ENCODE measurements at regions not wholly inside any gene's neighbourhood (a gene's known extent, or its start where the extent isn't known, plus 50 kb on each side); places are given as distances from the start of the nearest gene placed in this dataset.

GRCh38 chr16:86429663-86430062 lies 80.7 kb upstream of the FOXF1 start:
- no peak for TF ChIP-seq MYC (IDR thresholded peaks at IDR 0.05; ENCODE audit: low read depth, low read length)
- TF ChIP-seq POLR2A (IDR thresholded peaks at IDR 0.05; ENCODE audit: extremely low read depth, insufficient read length), result no peak
- TF ChIP-seq, protein P1, sequence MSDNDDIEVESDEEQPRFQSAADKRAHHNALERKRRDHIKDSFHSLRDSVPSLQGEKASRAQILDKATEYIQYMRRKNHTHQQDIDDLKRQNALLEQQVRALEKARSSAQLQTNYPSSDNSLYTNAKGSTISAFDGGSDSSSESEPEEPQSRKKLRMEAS (IDR thresholded peaks at IDR 0.05; ENCODE audit: low read depth, low read length), result no peak
- TF ChIP-seq, protein P2, sequence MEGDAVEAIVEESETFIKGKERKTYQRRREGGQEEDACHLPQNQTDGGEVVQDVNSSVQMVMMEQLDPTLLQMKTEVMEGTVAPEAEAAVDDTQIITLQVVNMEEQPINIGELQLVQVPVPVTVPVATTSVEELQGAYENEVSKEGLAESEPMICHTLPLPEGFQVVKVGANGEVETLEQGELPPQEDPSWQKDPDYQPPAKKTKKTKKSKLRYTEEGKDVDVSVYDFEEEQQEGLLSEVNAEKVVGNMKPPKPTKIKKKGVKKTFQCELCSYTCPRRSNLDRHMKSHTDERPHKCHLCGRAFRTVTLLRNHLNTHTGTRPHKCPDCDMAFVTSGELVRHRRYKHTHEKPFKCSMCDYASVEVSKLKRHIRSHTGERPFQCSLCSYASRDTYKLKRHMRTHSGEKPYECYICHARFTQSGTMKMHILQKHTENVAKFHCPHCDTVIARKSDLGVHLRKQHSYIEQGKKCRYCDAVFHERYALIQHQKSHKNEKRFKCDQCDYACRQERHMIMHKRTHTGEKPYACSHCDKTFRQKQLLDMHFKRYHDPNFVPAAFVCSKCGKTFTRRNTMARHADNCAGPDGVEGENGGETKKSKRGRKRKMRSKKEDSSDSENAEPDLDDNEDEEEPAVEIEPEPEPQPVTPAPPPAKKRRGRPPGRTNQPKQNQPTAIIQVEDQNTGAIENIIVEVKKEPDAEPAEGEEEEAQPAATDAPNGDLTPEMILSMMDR (IDR thresholded peaks at IDR 0.05; ENCODE audit: low read depth, low read length), result no peak
- no peak for DNase-seq (ENCODE audit: low read depth)
- H3K4me3 ChIP-seq (ENCODE audit: low read depth, low read length), result no peak overlapping the region

DNA sequence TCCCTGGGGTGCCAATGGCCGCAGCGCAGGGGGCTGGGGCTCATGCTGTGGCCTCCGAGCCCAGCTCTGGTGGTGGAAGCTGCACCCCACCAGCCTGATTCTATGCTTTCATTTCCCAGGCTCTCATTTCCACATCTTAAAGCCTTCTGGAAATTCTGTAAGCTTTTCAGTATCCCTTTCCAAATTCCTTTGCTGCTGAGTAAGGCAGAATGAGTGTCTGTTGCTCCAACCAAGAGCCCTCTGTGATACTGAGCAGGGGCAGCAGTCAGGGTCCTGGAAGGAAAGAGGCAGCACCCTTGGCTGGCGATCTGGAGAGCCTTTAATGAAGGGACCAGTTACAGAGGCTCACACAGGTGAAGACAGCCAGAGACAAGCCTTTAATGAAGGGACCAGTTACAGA lies 79.5 kb upstream of the FOXF1 start:
- no peak for DNase-seq (ENCODE audit: low read depth)
- TF ChIP-seq MYC (IDR thresholded peaks at IDR 0.05; ENCODE audit: low read depth, low read length) (no peak), POLR2A (IDR thresholded peaks at IDR 0.05; ENCODE audit: extremely low read depth, insufficient read length) (no peak)
- TF ChIP-seq, protein P1 (IDR thresholded peaks at IDR 0.05; ENCODE audit: low read depth, low read length), result no peak
- TF ChIP-seq, protein P2 (IDR thresholded peaks at IDR 0.05; ENCODE audit: low read depth, low read length), result no peak
- no peak overlapping the region for H3K4me3 ChIP-seq (ENCODE audit: low read depth, low read length)

- no peak overlapping the region for H3K4me3 ChIP-seq (ENCODE audit: low read depth, low read length)
- TF ChIP-seq, protein P1 (IDR thresholded peaks at IDR 0.05; ENCODE audit: low read depth, low read length), result no peak
- TF ChIP-seq POLR2A (IDR thresholded peaks at IDR 0.05; ENCODE audit: extremely low read depth, insufficient read length), result no peak
- TF ChIP-seq, protein P2 (IDR thresholded peaks at IDR 0.05; ENCODE audit: low read depth, low read length), result no peak
- TF ChIP-seq MYC (IDR thresholded peaks at IDR 0.05; ENCODE audit: low read depth, low read length), result no peak
- DNase-seq (ENCODE audit: low read depth), result peak; percentile 7
Measured at GRCh38 chr16:86431540-86431939, 78.8 kb upstream of the FOXF1 start.

DNA sequence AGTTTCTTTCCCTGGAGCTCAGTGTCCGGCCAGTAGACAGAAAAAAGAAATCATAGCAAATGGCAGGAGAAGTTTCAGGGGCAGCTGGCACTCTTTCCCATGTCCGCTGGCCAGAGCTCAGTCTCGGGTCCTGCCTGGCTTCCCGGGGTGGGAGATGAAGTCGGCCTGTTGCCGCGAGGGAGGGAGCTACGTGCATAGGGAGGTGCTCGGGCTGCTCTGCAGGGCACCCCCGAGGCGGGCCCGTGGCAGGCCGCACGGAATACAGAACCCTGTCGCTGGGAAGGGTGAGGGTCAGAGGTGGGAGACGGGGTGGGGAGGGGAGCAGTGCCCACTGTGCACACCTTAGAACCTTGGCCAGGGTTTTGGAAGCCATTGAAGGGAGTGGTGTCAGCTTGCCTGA lies 78.3 kb upstream of the FOXF1 start:
- TF ChIP-seq POLR2A (IDR thresholded peaks at IDR 0.05; ENCODE audit: extremely low read depth, insufficient read length) (no peak), MYC (IDR thresholded peaks at IDR 0.05; ENCODE audit: low read depth, low read length) (no peak)
- TF ChIP-seq, protein P2 (IDR thresholded peaks at IDR 0.05; ENCODE audit: low read depth, low read length), result no peak
- TF ChIP-seq, protein P1 (IDR thresholded peaks at IDR 0.05; ENCODE audit: low read depth, low read length), result no peak
- DNase-seq (ENCODE audit: low read depth), result no peak
- no peak overlapping the region for H3K4me3 ChIP-seq (ENCODE audit: low read depth, low read length)

- TF ChIP-seq POLR2A (IDR thresholded peaks at IDR 0.05; ENCODE audit: extremely low read depth, insufficient read length), result no peak
- TF ChIP-seq MYC (IDR thresholded peaks at IDR 0.05; ENCODE audit: low read depth, low read length), result no peak
- TF ChIP-seq, protein P2 (IDR thresholded peaks at IDR 0.05; ENCODE audit: low read depth, low read length), result no peak
- TF ChIP-seq, protein P1 (IDR thresholded peaks at IDR 0.05; ENCODE audit: low read depth, low read length), result no peak
- no peak for DNase-seq (ENCODE audit: low read depth)
Measured at GRCh38 chr16:86432691-86433090, 77.6 kb upstream of the FOXF1 start.

More at GRCh38 chr16:86432691-86433090, 77.6 kb upstream of the FOXF1 start:
- H3K4me3 ChIP-seq (ENCODE audit: low read depth, low read length), result no peak overlapping the region
